ENCODE measurements at regions not wholly inside any gene's neighbourhood (a gene's known extent, or its start where the extent isn't known, plus 50 kb on each side); places are given as distances from the start of the nearest gene placed in this dataset.

GRCh38 chr1:182119631-182120030 lies 58.1 kb upstream of the ZNF648 start:
- H3K4me3 Mint-ChIP-seq = no peak overlapping the region
- peaks cover 0 to 2% (median 0%) of the 10 kb centered on the region in 7 donors for H3K9me3 Mint-ChIP-seq
- DNase-seq = no peak
- H3K27ac Mint-ChIP-seq = peak overlapping the region in 1 of 6 donors; percentile 48
- no peaks in the 10 kb centered on the region for H3K36me3 Mint-ChIP-seq
- no peak for ATAC-seq (ENCODE audit: low read depth in 2 of 2)
- H3K27me3 Mint-ChIP-seq = peaks cover 12 to 26% (median 14%) of the 10 kb centered on the region in 3 donors
- no peaks in the 10 kb centered on the region for H3K4me1 Mint-ChIP-seq

- no peak overlapping the region for H3K27ac Mint-ChIP-seq
- DNase-seq = no peak
- no peaks in the 10 kb centered on the region for H3K4me1 Mint-ChIP-seq
- no peak for ATAC-seq (ENCODE audit: low read depth in 2 of 2)
- H3K36me3 Mint-ChIP-seq = no peaks in the 10 kb centered on the region
- peaks cover 0 to 2% (median 0%) of the 10 kb centered on the region in 7 donors for H3K9me3 Mint-ChIP-seq
- H3K4me3 Mint-ChIP-seq = no peak overlapping the region
- peaks cover 14 to 33% (median 17%) of the 10 kb centered on the region in 3 donors for H3K27me3 Mint-ChIP-seq
Measured at GRCh38 chr1:182118851-182119250, 57.3 kb upstream of the ZNF648 start.

GRCh38 chr1:182114627-182115023 lies 53.1 kb upstream of the ZNF648 start:
- DNase-seq (no peak), ATAC-seq (ENCODE audit: low read depth in 2 of 2) (no peak)
- Mint-ChIP-seq H3K4me1 (no peaks in the 10 kb centered on the region), H3K27me3 (peaks cover 32 to 38% (median 33%) of the 10 kb centered on the region in 3 donors), H3K9me3 (no peaks in the 10 kb centered on the region), H3K4me3 (no peak overlapping the region), H3K36me3 (no peaks in the 10 kb centered on the region), H3K27ac (no peak overlapping the region)

- ATAC-seq (ENCODE audit: low read depth in 2 of 2) = no peak
- Mint-ChIP-seq H3K36me3 (no peaks in the 10 kb centered on the region), H3K27me3 (peaks cover 32 to 39% (median 38%) of the 10 kb centered on the region in 3 donors), H3K4me3 (no peak overlapping the region), H3K4me1 (no peaks in the 10 kb centered on the region), H3K27ac (peak overlapping the region in 1 of 6 donors; percentile 49), H3K9me3 (no peaks in the 10 kb centered on the region)
- no peak for DNase-seq
Measured at GRCh38 chr1:182113879-182114626, 52.5 kb upstream of the ZNF648 start.

- Mint-ChIP-seq H3K9me3 (peaks cover 3 to 10% (median 7%) of the 10 kb centered on the region in 7 donors), H3K27ac (no peak overlapping the region), H3K27me3 (peaks cover 39 to 46% (median 45%) of the 10 kb centered on the region in 3 donors), H3K4me3 (peak overlapping the region in 1 of 8 donors; percentile 7), H3K4me1 (no peaks in the 10 kb centered on the region), H3K36me3 (peaks cover 0 to 5% of the 10 kb centered on the region in 2 donors)
- ATAC-seq (ENCODE audit: low read depth in 2 of 2) = no peak
- DNase-seq = no peak
Measured at GRCh38 chr1:182111496-182111895, 50.0 kb upstream of the ZNF648 start.
